ENCODE measurements at regions not wholly inside any gene's neighbourhood (a gene's known extent, or its start where the extent isn't known, plus 50 kb on each side); places are given as distances from the start of the nearest gene placed in this dataset.
"Not testable (repeated sequence)": the region's sequence is repeated elsewhere in the genome, so short reads cannot be mapped to it uniquely, and the experiment has no call there.

DNA sequence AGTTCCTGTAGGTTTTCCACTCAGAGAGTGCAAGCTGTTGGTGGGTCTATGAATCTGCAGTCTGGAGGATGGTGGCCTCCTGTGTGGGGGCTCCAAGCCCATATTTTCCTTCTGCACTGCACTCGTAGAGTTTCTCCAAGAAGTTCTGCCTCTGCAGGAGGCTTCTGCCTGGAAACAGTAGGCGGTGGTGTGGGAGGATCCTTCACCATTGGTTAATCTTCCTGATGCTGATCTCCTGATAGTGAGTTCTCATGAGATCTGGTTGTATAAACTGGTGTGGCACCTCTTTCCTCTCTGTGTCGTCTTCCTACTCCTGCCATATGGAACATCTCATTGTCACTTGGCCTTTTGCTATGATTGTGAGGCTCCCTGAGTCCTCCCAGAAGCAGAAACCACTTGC lies 162.8 kb upstream of the ZNF519 start:
- H3K27ac Mint-ChIP-seq; H3K4me3 Mint-ChIP-seq; H3K4me1 Mint-ChIP-seq (ENCODE audit: low read depth); H3K9me3 Mint-ChIP-seq (ENCODE audit: insufficient read depth); ATAC-seq; POLR2A ChIA-PET; DNase-seq; H3K36me3 Mint-ChIP-seq (ENCODE audit: low read depth); H3K27me3 Mint-ChIP-seq (ENCODE audit: low read depth); CTCF ChIA-PET: not testable (repeated sequence)

DNA sequence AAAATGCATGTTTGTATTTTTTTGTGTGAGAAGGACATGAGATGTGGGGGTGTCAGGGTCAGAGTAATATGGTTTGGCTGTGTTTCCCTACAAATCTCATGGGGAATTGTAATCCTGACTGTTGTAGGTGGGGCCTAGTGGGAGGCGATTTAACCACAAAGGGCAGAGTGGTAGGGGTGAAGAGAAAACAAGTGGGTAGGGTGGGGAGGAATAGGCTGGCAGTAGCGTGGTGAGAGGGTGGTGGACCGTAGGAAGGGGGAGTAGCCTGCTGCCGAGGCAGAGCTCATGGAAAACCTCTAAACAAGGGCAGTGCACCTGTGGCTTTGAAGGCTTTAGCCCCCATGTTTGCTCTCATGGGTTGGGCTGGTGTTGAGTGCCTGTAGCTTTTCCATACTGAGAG lies 152.8 kb upstream of the ZNF519 start:
- Mint-ChIP-seq H3K36me3 (ENCODE audit: low read depth) (no peaks in the 10 kb centered on the region), H3K27ac (no peak overlapping the region), H3K4me1 (ENCODE audit: low read depth) (no peaks in the 10 kb centered on the region), H3K4me3 (no peak overlapping the region), H3K27me3 (ENCODE audit: low read depth) (no peaks in the 10 kb centered on the region), H3K9me3 (ENCODE audit: insufficient read depth) (no peaks in the 10 kb centered on the region)
- ChIA-PET CTCF (no interaction called here), POLR2A (no interaction called here)
- ATAC-seq: no peak
- DNase-seq: no peak

DNA sequence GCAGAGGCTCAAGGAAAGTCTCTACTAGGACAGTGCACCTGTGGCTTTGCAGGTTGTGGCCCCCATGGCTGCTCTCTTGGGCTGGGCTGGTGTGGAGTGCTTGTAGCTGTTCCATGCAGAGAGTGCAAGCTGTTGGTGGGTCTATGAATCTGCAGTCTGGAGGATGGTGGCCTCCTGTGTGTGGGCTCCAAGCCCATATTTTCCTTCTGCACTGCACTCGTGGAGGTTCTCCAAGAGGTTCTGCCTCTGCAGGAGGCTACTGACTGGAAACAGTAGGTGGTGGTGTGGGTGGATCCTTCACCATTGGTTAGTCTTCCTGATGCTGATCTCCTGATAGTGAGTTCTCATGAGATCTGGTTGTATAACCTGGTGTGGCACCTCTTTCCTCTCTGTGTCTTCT lies 143.2 kb upstream of the ZNF519 start:
- ATAC-seq; DNase-seq; POLR2A ChIA-PET; H3K27ac Mint-ChIP-seq; H3K4me1 Mint-ChIP-seq (ENCODE audit: low read depth); H3K9me3 Mint-ChIP-seq (ENCODE audit: insufficient read depth); H3K27me3 Mint-ChIP-seq (ENCODE audit: low read depth); H3K4me3 Mint-ChIP-seq; H3K36me3 Mint-ChIP-seq (ENCODE audit: low read depth); CTCF ChIA-PET: not testable (repeated sequence)

DNA sequence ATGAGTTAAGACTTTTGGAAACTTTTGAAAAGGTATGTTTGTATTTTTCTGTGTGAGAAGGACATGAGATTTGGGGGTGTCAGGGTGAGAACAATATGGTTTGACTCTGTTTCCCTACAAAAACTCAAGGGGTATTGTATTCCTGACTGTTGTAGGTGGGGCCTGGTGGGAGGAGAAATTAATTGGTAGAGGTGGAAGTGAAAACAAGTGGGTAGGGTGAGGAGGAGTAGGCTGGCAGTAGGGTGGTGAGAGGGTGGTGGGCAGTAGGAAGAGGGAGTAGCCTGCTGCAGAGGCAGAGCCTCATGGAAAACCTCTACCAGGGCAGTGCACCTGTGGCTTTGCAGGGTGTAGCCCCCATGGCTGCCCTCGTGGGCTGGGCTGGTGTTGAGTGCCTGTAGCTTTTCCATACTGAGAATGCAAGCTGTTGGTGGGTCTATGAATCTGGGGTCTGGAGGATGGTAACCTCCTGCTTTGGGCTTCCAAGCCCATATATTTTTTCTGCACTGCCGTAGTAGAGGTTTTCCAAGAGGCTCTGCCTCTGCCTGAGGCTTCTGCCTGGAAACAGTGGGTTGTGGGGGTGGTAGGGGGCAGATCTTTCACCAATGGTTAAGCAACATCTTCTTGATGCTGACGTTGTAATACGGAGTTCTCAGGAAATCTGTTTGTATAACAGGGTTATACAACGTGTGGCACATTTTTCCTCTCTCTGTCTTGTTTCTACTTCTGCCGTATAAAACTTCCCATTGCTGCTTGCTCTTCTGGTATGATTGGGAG lies 133.6 kb upstream of the ZNF519 start:
- ATAC-seq; H3K9me3 Mint-ChIP-seq (ENCODE audit: insufficient read depth); H3K4me1 Mint-ChIP-seq (ENCODE audit: low read depth); CTCF ChIA-PET; H3K4me3 Mint-ChIP-seq; DNase-seq; H3K36me3 Mint-ChIP-seq (ENCODE audit: low read depth); H3K27me3 Mint-ChIP-seq (ENCODE audit: low read depth); POLR2A ChIA-PET; H3K27ac Mint-ChIP-seq: not testable (repeated sequence)

DNA sequence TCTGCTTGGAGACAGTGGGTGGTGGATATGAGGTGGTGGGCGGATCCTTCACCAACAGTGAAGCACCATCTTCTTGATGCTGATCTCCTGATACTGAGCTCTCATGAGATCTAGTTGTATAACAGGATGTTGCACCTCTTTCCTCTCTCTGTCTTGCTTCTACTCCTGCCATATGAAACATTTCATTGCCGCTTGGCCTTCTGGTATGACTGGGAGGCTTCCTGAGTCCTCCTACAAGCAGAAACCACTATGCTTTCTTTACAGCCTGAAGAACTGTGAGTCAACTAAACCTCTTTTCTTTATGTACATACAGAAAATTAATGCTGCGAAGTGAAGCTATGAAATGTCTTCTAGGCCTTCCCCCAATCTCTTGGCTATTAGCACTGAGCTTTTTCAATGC lies 130.6 kb upstream of the ZNF519 start:
- CTCF ChIA-PET; H3K9me3 Mint-ChIP-seq (ENCODE audit: insufficient read depth); ATAC-seq; H3K27ac Mint-ChIP-seq; H3K27me3 Mint-ChIP-seq (ENCODE audit: low read depth); DNase-seq; H3K36me3 Mint-ChIP-seq (ENCODE audit: low read depth); POLR2A ChIA-PET; H3K4me1 Mint-ChIP-seq (ENCODE audit: low read depth); H3K4me3 Mint-ChIP-seq: not testable (repeated sequence)

DNA sequence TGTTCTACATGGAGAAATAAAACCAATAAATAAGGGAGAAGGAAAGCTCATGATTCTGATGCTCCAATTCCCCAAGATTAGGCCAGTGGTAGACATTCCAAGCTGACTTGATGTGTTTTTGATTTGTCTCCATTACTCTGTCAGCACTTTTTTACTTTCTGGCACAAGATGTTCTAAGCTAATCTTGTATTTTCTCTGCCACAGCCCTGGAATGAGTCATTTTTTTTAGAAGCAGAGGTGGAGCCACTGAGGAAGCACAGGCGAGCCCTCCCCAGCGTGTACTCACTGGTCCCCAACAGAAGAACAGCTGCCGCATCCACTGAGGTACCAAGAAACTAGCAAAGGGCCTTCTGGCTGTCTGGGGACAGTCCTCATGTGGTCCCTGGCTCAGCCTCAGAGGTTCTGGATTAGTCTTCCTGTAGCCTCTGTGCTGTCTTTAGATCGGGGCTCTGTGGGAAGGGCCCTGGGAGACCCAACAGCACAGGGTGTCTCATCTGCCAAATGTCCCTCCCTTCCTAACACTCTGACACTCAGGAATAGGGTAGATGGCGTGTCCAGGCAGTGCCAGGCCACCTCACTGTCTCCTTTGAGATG lies 117.9 kb upstream of the ZNF519 start:
- H3K4me3 Mint-ChIP-seq; H3K27me3 Mint-ChIP-seq (ENCODE audit: low read depth); H3K27ac Mint-ChIP-seq; POLR2A ChIA-PET; ATAC-seq; CTCF ChIA-PET; H3K36me3 Mint-ChIP-seq (ENCODE audit: low read depth); H3K4me1 Mint-ChIP-seq (ENCODE audit: low read depth); DNase-seq; H3K9me3 Mint-ChIP-seq (ENCODE audit: insufficient read depth): not testable (repeated sequence)

DNA sequence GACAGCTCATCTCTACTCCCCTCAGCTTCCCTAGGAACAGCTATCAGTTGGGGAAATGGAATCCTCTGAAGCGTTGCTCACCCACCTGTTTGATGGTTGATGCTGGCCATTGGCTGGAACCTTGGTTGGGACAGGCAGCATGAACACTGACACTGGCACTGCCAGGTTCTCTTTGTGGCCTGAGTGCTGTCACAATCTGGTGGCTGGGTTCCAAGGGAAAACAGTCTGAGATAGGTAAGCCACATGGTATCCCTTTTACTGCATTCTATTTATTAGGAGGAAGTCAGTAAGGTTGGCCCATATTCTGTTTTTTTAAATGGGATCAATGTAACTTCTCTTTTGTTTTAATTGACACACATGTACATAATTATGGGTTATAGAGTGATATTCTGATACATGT lies 107.0 kb upstream of the ZNF519 start:
- ATAC-seq; H3K27ac Mint-ChIP-seq; H3K9me3 Mint-ChIP-seq (ENCODE audit: insufficient read depth); H3K4me1 Mint-ChIP-seq (ENCODE audit: low read depth); POLR2A ChIA-PET; CTCF ChIA-PET; H3K27me3 Mint-ChIP-seq (ENCODE audit: low read depth); H3K4me3 Mint-ChIP-seq; H3K36me3 Mint-ChIP-seq (ENCODE audit: low read depth); DNase-seq: not testable (repeated sequence)

DNA sequence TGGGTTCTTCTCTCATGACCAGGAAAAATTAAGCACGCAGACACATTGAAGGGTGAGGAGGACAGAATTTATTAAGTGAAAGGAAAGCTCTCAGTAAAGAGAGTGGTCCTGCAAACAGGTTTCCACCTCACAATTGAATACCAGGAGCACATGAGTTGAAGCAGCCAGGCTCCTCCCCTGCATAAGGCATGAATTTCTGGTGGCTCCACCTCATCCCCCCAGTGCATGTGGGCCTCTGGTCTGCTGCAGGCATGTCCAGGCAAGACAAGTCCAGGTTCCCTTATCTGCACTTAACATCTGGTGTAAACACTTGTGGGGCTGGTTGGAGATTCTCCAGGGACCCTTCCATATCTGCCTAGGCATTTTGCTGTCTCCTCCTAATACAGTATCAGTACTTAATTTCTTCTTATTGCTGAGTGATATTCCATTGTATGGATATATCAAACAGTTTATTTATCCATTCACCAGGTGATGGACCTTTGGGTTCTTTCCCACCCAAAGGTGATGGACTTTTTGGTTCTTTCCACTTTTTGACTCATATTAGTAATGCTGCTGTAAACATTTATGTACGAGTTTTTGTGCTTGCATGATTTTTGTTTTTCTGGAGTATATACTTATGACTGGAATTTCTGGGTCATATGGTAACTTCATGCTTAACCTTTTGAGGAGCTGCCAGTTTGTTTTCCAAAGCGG lies 104.3 kb upstream of the ZNF519 start:
- H3K27ac Mint-ChIP-seq; POLR2A ChIA-PET; CTCF ChIA-PET; H3K9me3 Mint-ChIP-seq (ENCODE audit: insufficient read depth); ATAC-seq; H3K36me3 Mint-ChIP-seq (ENCODE audit: low read depth); H3K4me1 Mint-ChIP-seq (ENCODE audit: low read depth); H3K27me3 Mint-ChIP-seq (ENCODE audit: low read depth); DNase-seq; H3K4me3 Mint-ChIP-seq: not testable (repeated sequence)

DNA sequence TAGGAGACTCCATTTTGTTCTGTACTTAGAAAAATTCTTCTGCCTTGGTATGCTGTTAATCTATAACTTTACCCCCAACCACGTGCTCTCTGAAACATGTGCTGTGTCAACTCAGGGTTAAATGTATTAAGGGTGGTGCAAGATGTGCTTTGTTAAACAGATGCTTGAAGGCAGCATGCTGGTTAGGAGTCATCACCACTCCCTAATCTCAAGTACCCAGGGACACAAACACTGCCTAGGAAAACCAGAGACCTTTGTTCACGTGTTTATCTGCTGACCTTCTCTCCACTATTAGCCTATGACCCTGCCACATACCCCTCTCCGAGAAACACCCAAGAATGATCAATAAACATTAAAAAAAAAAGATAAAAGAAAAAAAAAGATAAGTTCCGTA lies 93.0 kb upstream of the ZNF519 start:
- H3K9me3 Mint-ChIP-seq (ENCODE audit: insufficient read depth); ATAC-seq; H3K36me3 Mint-ChIP-seq (ENCODE audit: low read depth); DNase-seq; H3K4me3 Mint-ChIP-seq; H3K4me1 Mint-ChIP-seq (ENCODE audit: low read depth); POLR2A ChIA-PET; H3K27me3 Mint-ChIP-seq (ENCODE audit: low read depth); H3K27ac Mint-ChIP-seq; CTCF ChIA-PET: not testable (repeated sequence)

DNA sequence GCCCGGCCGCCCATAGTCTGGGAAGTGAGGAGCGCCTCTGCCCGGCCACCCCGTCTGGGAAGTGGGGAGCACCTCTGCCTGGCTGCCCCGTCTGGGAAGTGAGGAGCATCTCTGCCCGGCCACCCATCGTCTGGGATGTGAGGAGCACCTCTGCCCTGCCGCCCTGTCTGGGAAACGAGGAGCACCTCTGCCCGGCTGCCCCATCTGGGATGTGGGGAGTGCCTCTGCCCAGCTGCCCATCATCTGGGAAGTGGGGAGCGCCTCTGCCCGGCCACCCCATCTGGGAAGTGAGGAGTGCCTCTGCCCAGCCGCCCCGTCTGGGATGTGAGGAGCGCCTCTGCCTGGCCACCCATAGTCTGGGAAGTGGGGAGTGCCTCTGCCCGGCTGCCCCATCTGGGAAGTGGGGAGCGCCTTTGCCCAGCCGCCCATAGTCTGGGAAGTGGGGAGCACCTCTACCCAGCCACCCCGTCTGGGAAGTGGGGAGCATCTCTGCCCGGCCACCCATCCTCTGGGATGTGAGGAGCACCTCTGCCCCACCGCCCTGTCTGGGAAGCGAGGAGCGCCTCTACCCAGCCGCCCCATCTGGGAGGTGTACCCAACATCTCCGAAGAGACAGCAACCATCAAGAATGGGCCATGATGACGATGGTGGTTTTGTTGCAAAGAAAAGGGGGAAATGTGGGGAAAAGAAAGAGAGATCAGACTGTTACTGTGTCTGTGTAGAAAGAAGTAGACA lies 92.5 kb upstream of the ZNF519 start:
- H3K27me3 Mint-ChIP-seq (ENCODE audit: low read depth); H3K27ac Mint-ChIP-seq; DNase-seq; POLR2A ChIA-PET; ATAC-seq; H3K9me3 Mint-ChIP-seq (ENCODE audit: insufficient read depth); H3K4me3 Mint-ChIP-seq; CTCF ChIA-PET; H3K4me1 Mint-ChIP-seq (ENCODE audit: low read depth); H3K36me3 Mint-ChIP-seq (ENCODE audit: low read depth): not testable (repeated sequence)

DNA sequence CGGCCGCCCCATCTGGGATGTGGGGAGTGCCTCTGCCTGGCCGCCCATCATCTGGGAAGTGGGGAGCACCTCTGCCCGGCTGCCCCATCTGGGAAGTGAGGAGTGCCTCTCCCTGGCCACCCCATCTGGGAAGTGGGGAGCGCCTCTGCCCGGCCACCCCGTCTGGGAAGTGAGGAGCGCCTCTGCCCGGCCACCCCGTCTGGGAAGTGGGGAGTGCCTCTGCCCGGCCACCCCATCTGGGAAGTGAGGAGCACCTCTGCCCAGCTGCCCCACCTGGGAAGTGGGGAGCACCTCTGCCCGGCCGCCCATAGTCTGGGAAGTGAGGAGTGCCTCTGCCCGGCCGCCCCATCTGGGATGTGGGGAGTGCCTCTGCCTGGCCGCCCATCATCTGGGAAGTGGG lies 91.7 kb upstream of the ZNF519 start:
- H3K36me3 Mint-ChIP-seq (ENCODE audit: low read depth); ATAC-seq; DNase-seq; H3K9me3 Mint-ChIP-seq (ENCODE audit: insufficient read depth); H3K27me3 Mint-ChIP-seq (ENCODE audit: low read depth); CTCF ChIA-PET; POLR2A ChIA-PET; H3K4me1 Mint-ChIP-seq (ENCODE audit: low read depth); H3K27ac Mint-ChIP-seq; H3K4me3 Mint-ChIP-seq: not testable (repeated sequence)

DNA sequence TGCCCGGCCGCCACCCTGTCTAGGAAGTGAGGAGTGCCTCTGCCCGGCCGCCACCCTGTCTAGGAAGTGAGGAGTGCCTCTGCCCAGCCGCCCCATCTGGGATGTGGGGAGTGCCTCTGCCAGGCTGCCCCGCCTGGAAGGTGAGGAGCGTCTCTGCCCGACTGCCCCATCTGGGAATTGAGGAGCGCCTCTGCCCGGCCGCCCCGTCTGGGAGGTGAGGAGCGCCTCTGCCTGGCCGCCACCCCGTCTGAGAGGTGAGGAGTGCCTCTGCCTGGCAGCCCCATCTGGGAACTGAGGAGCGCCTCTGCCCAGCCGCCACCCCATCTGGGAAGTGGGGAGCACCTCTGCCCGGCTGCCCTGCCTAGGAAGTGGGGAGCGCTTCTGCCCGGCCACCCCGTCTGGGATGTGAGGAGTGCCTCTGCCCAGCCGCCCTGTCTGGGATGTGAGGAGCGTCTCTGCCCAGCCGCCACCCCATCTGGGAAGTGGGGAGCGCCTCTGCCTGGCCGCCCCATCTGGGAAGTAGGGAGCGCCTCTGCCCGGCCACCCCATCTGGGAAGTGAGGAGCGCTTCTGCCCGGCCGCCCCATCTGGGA lies 91.1 kb upstream of the ZNF519 start:
- H3K36me3 Mint-ChIP-seq (ENCODE audit: low read depth); POLR2A ChIA-PET; H3K4me3 Mint-ChIP-seq; H3K27ac Mint-ChIP-seq; ATAC-seq; H3K4me1 Mint-ChIP-seq (ENCODE audit: low read depth); H3K27me3 Mint-ChIP-seq (ENCODE audit: low read depth); H3K9me3 Mint-ChIP-seq (ENCODE audit: insufficient read depth); DNase-seq; CTCF ChIA-PET: not testable (repeated sequence)
